SU-DHL-6 (cell line): ENCODE measurements at regions not wholly inside any gene's neighbourhood (a gene's known extent, or its start where the extent isn't known, plus 50 kb on each side); places are given as distances from the start of the nearest gene placed in this dataset.
A peak's percentile ranks its signal among the peaks of the same experiment; 100 is the strongest.
"Not testable (repeated sequence)": the region's sequence is repeated elsewhere in the genome, so short reads cannot be mapped to it uniquely, and the experiment has no call there.

ENCODE experiments used
- H2AFZ ChIP-seq: fragments of 200-600 bp; sonication (generic); 2 replicates; pipeline ENCODE4 v1.6.1; 2014; ENCODE audit warnings: low read depth, mild to moderate bottlenecking, moderate library complexity, mixed read lengths, antibody characterized with exemption, low read length; ENCODE audit not compliant: severe bottlenecking
- H3F3A ChIP-seq: fragments of 200-600 bp; shearing (Covaris generic); 2 replicates; pipeline ENCODE4 v1.6.0; 2016; ENCODE audit warnings: antibody characterized with exemption, mild to moderate bottlenecking; ENCODE audit not compliant: insufficient read depth
- H3K27ac ChIP-seq: fragments of 200-600 bp; sonication (generic); 2 replicates; pipeline ENCODE4 v1.5.1; 2016; ENCODE audit warnings: low read depth, mild to moderate bottlenecking, low read length, moderate library complexity, mixed read lengths
- H3K27me3 ChIP-seq: fragments of 200-600 bp; sonication (generic), shearing (Covaris generic); 2 replicates; pipeline ENCODE4 v1.6.0; 2014; ENCODE audit warnings: mild to moderate bottlenecking, low read length
- H3K36me3 ChIP-seq: fragments of 200-600 bp; sonication (generic); 2 replicates; pipeline ENCODE4 v1.6.1; 2014; ENCODE audit warnings: mild to moderate bottlenecking, low read length, mixed read lengths
- H3K4me2 ChIP-seq: fragments of 300-600, 200-600 bp; shearing (Covaris generic), sonication (generic); 2 replicates; pipeline ENCODE4 v1.6.0; 2014; ENCODE audit warnings: low read length, low read depth, mild to moderate bottlenecking; ENCODE audit not compliant: poor library complexity, severe bottlenecking
- H3K4me3 ChIP-seq: fragments of 200-600 bp; sonication (generic); 2 replicates; pipeline ENCODE4 v1.5.1; 2014; ENCODE audit warnings: antibody characterized with exemption, low read length, mild to moderate bottlenecking, mixed read lengths; ENCODE audit not compliant: insufficient read depth, poor library complexity, severe bottlenecking
- H3K79me2 ChIP-seq: fragments of 200-600 bp; sonication (generic); 2 replicates; pipeline ENCODE4 v1.6.1; 2014; ENCODE audit warnings: mild to moderate bottlenecking, low read length, moderate library complexity; ENCODE audit not compliant: insufficient read depth
- H3K9ac ChIP-seq: fragments of 200-600 bp; sonication (generic); 2 replicates; pipeline ENCODE4 v1.7.0; 2014; ENCODE audit warnings: mild to moderate bottlenecking, low read length
- H3K9me2 ChIP-seq: fragments of 200-600 bp; sonication (generic); replicated peaks from 2 replicates; pipeline ENCODE4 v1.6.1; 2014; ENCODE audit warnings: low read length; ENCODE audit not compliant: insufficient read depth
- H3K9me3 ChIP-seq: fragments of 200-600 bp; sonication (generic); 2 replicates; pipeline ENCODE4 v1.6.1; 2014; ENCODE audit warnings: low read length, mixed read lengths; ENCODE audit not compliant: insufficient read depth
- H4K20me1 ChIP-seq: fragments of 200-600 bp; sonication (generic); 2 replicates; pipeline ENCODE4 v1.6.1; 2014; ENCODE audit warnings: low read depth, mild to moderate bottlenecking, antibody characterized with exemption, low read length, moderate library complexity, mixed read lengths
- CTCF ChIP-seq: fragments of 200-600 bp; sonication (generic); IDR thresholded peaks from one replicate; pipeline ENCODE4 v1.5.1; 2017; ENCODE audit warnings: antibody characterized with exemption, mild to moderate bottlenecking, low read length, moderate library complexity; ENCODE audit not compliant: insufficient read depth, poor library complexity, severe bottlenecking
- EZH2phosphoT487 ChIP-seq: fragments of 200-600 bp; sonication (generic), shearing (Covaris generic); conservative IDR thresholded peaks from 2 replicates; pipeline ENCODE4 v1.6.1; 2018; ENCODE audit warnings: mild to moderate bottlenecking, antibody characterized with exemption, low read length, moderate library complexity, mixed read lengths

DNA sequence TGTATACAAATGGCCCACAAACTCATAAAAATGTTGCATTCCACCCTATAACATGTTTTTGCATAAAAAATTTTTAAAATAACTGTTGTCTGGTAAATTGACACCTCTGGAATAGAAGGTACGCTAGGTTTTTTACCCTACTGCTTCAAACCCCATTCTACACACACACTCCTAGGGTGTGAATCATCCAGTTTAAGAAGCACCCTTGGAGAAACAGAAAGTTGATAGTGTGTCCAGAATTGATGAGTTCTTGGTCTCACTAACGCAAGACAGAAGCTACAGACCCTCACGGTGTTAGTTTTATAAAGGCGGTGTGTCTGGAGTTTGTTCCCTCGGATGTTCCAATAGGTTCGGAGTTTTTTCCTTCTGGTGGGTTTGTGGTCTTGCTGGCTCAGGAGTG is 158.5 kb downstream of the KLRB1 start:
- Histone ChIP-seq H2AFZ (no peak overlapping the region), H3K9ac (0 out of 2 replicates have a peak overlapping the region, but pooled peaks have one; percentile 60), H3K27me3 (no peaks in the 10 kb centered on the region), H3K9me2 (no peaks in the 10 kb centered on the region), H3K4me2 (peak overlapping the region; percentile 59), H3K9me3 (no peaks in the 10 kb centered on the region), H3K79me2 (no peaks in the 10 kb centered on the region), H3F3A (no peaks in the 10 kb centered on the region), H3K27ac (no peak overlapping the region), H3K4me3 (peak overlapping the region; percentile 64), H3K36me3 (no peaks in the 10 kb centered on the region), H4K20me1 (no peaks in the 10 kb centered on the region)
- TF ChIP-seq CTCF (no peak), EZH2phosphoT487 (no peak)

- H3K79me2 ChIP-seq, H3K9me2 ChIP-seq, H3K36me3 ChIP-seq, H3F3A ChIP-seq, H4K20me1 ChIP-seq, H3K27me3 ChIP-seq, H3K9me3 ChIP-seq: not testable (repeated sequence)
- peak overlapping the region; percentile 77 for H2AFZ ChIP-seq
- peak overlapping the region; percentile 60 for H3K9ac ChIP-seq
- H3K4me2 ChIP-seq: peak overlapping the region; percentile 59
- H3K4me3 ChIP-seq: peak overlapping the region; percentile 64
- H3K27ac ChIP-seq: 0 out of 2 replicates have a peak overlapping the region, but pooled peaks have one; percentile 32
These were observed 159.1 kb downstream of the KLRB1 start for GRCh38 chr12:9448648-9449047.

DNA sequence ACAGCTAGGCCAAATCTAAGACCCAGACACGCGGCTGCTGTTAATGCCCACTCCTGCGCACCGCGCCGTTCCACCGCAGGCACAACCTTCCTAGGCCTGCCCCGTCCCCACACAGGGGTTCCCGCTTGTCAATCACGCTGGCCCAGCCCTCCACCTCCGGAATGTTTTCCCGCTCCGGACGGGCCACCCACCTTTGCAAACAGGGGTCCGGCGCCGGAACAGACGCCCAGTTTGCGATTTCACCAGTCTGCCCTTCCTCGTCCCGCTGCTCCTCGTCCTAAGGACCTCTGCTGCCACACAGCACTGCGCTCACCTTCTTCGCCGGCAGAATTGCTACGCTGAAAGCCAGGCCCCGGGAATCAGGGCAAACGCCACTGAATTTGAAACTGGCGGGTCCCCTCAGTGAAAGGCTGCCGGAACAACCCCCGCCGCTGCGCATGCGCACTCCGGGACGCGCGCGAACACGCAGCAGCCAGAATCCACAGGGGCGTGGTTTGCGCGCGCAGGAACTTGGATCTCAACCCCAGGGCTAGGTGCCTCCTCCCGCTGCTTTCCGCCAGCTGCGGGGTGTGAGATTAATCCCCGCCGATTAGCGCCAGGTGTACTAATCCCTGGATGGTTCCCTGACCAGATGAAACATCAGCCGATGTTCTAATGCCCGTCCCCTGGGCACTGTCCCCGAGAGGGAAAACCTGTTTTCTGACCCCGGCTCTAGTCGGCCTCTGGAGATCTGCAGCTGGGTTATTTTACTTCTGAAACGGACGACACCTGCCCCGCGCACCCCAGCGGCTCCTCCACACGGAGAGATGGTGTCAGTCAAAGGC is 159.7 kb downstream of the KLRB1 start:
- H3K27me3 ChIP-seq: not testable (repeated sequence)

GRCh38 chr12:9446883-9447761 is 160.6 kb downstream of the KLRB1 start:
- peak overlapping the region; percentile 64 for H3K4me3 ChIP-seq
- H3K79me2 ChIP-seq, H4K20me1 ChIP-seq, H3K36me3 ChIP-seq, H3K9me3 ChIP-seq, H2AFZ ChIP-seq, H3F3A ChIP-seq, H3K9me2 ChIP-seq, H3K27me3 ChIP-seq, H3K27ac ChIP-seq: not testable (repeated sequence)
- peak overlapping the region; percentile 60 for H3K9ac ChIP-seq
- H3K4me2 ChIP-seq: peak overlapping the region; percentile 38

More for the DNA sequence above, 159.7 kb downstream of the KLRB1 start:
- not testable (repeated sequence) for H3F3A ChIP-seq, H4K20me1 ChIP-seq, H3K79me2 ChIP-seq, H3K9me3 ChIP-seq, H3K36me3 ChIP-seq, H3K9me2 ChIP-seq
- Histone ChIP-seq H3K4me3 (peak overlapping the region; percentile 64), H3K4me2 (peak overlapping the region; percentile 59), H2AFZ (peak overlapping the region; percentile 77), H3K27ac (0 out of 2 replicates have a peak overlapping the region, but pooled peaks have one; percentile 32), H3K9ac (peak overlapping the region; percentile 60)

GRCh38 chr12:9440428-9440827 is 167.3 kb downstream of the KLRB1 start:
- H3K4me3 ChIP-seq, H2AFZ ChIP-seq, H3K36me3 ChIP-seq, H3K9me3 ChIP-seq, H4K20me1 ChIP-seq, H3K4me2 ChIP-seq, H3K27me3 ChIP-seq, H3K79me2 ChIP-seq, H3K9ac ChIP-seq, H3K27ac ChIP-seq, H3F3A ChIP-seq, H3K9me2 ChIP-seq: not testable (repeated sequence)

- not testable (repeated sequence) for H3K9ac ChIP-seq, H3K36me3 ChIP-seq, H3K79me2 ChIP-seq, H3K9me3 ChIP-seq, H3K4me3 ChIP-seq, H3F3A ChIP-seq, H3K4me2 ChIP-seq, H3K27me3 ChIP-seq, H3K27ac ChIP-seq, H4K20me1 ChIP-seq, H2AFZ ChIP-seq, H3K9me2 ChIP-seq
These were observed 172.0 kb downstream of the KLRB1 start for GRCh38 chr12:9435682-9436081.

DNA sequence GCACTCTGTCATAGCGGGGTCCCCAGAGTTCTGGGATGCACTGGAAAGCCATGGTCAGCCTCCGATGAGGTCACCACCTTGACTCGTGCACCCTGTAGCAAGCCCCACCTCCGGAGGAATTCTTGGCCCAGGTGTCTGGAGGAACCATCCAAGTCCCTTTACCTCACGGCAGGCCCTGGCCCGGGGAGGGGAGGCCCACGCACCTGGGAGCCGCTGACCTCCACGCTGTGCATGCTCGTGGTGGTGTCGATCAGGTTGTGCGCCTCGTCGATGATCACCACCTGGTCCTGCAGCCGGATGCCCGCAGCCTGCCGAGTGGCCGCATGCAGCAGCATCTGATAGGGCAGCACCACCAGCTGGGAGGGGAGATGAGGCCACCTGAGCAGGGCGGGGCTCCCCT is 177.3 kb downstream of the KLRB1 start:
- H3K9me2 ChIP-seq: not testable (repeated sequence)

More for the DNA sequence above, 177.3 kb downstream of the KLRB1 start:
- H3F3A ChIP-seq, H4K20me1 ChIP-seq, H2AFZ ChIP-seq, H3K27me3 ChIP-seq, H3K4me3 ChIP-seq, H3K4me2 ChIP-seq, H3K79me2 ChIP-seq, H3K27ac ChIP-seq, H3K9me3 ChIP-seq, H3K36me3 ChIP-seq, H3K9ac ChIP-seq: not testable (repeated sequence)
